Uterus (tissue), 3 donors: ENCODE measurements at regions not wholly inside any gene's neighbourhood (a gene's known extent, or its start where the extent isn't known, plus 50 kb on each side); places are given as distances from the start of the nearest gene placed in this dataset.

Experiments used
- DNase-seq, 2 donors: peaks; one replicate each; pipeline ENCODE4 v3.0.0-alpha.2; 2019 to 2020
- H3K27ac ChIP-seq, 2 donors: fragments of 200-600 bp; sonication (generic); 1 replicate in 1 of 2; 2 replicates in 1 of 2; pipeline ENCODE4 v1.5.1; 2016 to 2018
- H3K27me3 ChIP-seq, 2 donors: fragments of 200-600 bp; sonication (generic); one replicate each; pipeline ENCODE4 v1.5.1; 2018 to 2019; ENCODE audit warnings: control low read depth in 1 of 2
- H3K36me3 ChIP-seq, 2 donors: fragments of 200-600 bp; sonication (generic); one replicate each; pipeline ENCODE4 v1.5.1; 2019; ENCODE audit warnings: control low read depth in 1 of 2
- H3K4me1 ChIP-seq, 2 donors: fragments of 200-600 bp; sonication (generic); one replicate each; pipeline ENCODE4 v1.5.1; 2018 to 2019; ENCODE audit warnings: control low read depth in 1 of 2
- H3K4me3 ChIP-seq, 2 donors: fragments of 200-600 bp; sonication (generic); 1 replicate in 1 of 2; 2 replicates in 1 of 2; pipeline ENCODE4 v1.5.1; 2018 to 2019; ENCODE audit warnings: mild to moderate bottlenecking in 1 of 2
- H3K9me3 ChIP-seq, 2 donors: fragments of 200-600 bp; sonication (generic); one replicate each; pipeline ENCODE4 v1.5.1; 2019; ENCODE audit warnings: control low read depth in 1 of 2
- POLR2A ChIP-seq, 2 donors: fragments of 450-650 bp; IDR thresholded peaks; one replicate each; pipeline ENCODE4 v1.6.1; 2016; ENCODE audit warnings: antibody characterized with exemption in 2 of 2, mild to moderate bottlenecking in 1 of 2, moderate library complexity in 1 of 2
- intact Hi-C: fragments of 100-400 bp; cut with DNase I; formaldehyde crosslinking; loops from one replicate; pipeline ENCODE4 v1.15.1; 2023; ENCODE audit warnings: low total_unique reads
- TF ChIP-seq, protein P1 (sequence below), 4 experiments: fragments of 200-600 bp in 2 of 4; fragments of 450-650 bp in 2 of 4; sonication (generic) in 2 of 4; IDR thresholded peaks; one replicate each; pipeline ENCODE4 v1.5.1; 2016 to 2019; ENCODE audit warnings: antibody characterized with exemption in 4 of 4, mild to moderate bottlenecking in 2 of 4, moderate library complexity in 1 of 4
- donor health status: DM: yes; HTN: yes; CAD: no.

GRCh38 chr5:21140987-21141386 lies 1153.0 kb upstream of the CDH18 start:
- no peak overlapping the region for H3K27ac ChIP-seq
- intact Hi-C loops, result no loop called here
- no peaks in the 10 kb centered on the region for H3K36me3 ChIP-seq

DNA sequence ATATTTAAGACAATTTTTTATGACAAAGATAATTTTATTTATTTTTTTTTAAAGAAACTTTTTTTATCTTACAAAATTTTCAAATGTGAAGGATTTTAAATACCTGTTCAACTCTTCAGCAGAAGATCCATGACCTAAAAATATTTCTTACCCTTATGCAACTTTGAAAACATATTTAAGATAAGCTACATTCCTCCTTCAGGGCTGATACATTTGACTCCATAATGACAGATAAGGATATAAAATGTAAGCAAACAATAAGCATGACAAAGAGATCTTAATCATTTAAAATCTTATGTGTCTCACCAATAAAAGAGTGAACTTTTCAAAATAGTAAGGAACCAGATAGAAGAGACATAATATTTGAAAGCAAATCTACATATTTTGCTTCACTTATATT lies 1138.2 kb upstream of the CDH18 start:
- DNase-seq, result no peak
- H3K27ac ChIP-seq, result no peak overlapping the region
- no peak overlapping the region for H3K4me3 ChIP-seq
- intact Hi-C loops, result no loop called here
- TF ChIP-seq, protein P1, sequence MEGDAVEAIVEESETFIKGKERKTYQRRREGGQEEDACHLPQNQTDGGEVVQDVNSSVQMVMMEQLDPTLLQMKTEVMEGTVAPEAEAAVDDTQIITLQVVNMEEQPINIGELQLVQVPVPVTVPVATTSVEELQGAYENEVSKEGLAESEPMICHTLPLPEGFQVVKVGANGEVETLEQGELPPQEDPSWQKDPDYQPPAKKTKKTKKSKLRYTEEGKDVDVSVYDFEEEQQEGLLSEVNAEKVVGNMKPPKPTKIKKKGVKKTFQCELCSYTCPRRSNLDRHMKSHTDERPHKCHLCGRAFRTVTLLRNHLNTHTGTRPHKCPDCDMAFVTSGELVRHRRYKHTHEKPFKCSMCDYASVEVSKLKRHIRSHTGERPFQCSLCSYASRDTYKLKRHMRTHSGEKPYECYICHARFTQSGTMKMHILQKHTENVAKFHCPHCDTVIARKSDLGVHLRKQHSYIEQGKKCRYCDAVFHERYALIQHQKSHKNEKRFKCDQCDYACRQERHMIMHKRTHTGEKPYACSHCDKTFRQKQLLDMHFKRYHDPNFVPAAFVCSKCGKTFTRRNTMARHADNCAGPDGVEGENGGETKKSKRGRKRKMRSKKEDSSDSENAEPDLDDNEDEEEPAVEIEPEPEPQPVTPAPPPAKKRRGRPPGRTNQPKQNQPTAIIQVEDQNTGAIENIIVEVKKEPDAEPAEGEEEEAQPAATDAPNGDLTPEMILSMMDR (IDR thresholded peaks at IDR 0.05), result no peak
- TF ChIP-seq POLR2A (IDR thresholded peaks at IDR 0.05), result no peak
- H3K27me3 ChIP-seq, result no peaks in the 10 kb centered on the region
- H3K9me3 ChIP-seq, result no peaks in the 10 kb centered on the region
- H3K36me3 ChIP-seq, result no peaks in the 10 kb centered on the region
- no peaks in the 10 kb centered on the region for H3K4me1 ChIP-seq

More at GRCh38 chr5:21140987-21141386, 1153.0 kb upstream of the CDH18 start:
- H3K4me1 ChIP-seq, result no peaks in the 10 kb centered on the region
- no peak for TF ChIP-seq POLR2A (IDR thresholded peaks at IDR 0.05)
- TF ChIP-seq, protein P1 (IDR thresholded peaks at IDR 0.05), result no peak
- DNase-seq, result no peak
- H3K9me3 ChIP-seq, result no peaks in the 10 kb centered on the region
- no peaks in the 10 kb centered on the region for H3K27me3 ChIP-seq
- H3K4me3 ChIP-seq, result no peak overlapping the region

- Histone ChIP-seq H3K4me3 (no peak overlapping the region), H3K27me3 (no peaks in the 10 kb centered on the region), H3K4me1 (no peaks in the 10 kb centered on the region), H3K27ac (no peak overlapping the region), H3K36me3 (no peaks in the 10 kb centered on the region), H3K9me3 (no peaks in the 10 kb centered on the region)
- no peak for DNase-seq
- TF ChIP-seq POLR2A (IDR thresholded peaks at IDR 0.05), result no peak
- TF ChIP-seq, protein P1 (IDR thresholded peaks at IDR 0.05), result no peak
- intact Hi-C loops, result no loop called here
Observed at GRCh38 chr5:21125238-21125983, 1137.4 kb upstream of the CDH18 start.

GRCh38 chr5:21121213-21121612 lies 1133.2 kb upstream of the CDH18 start:
- DNase-seq, result no peak
- H3K9me3 ChIP-seq, result no peaks in the 10 kb centered on the region
- H3K36me3 ChIP-seq, result no peaks in the 10 kb centered on the region
- H3K27me3 ChIP-seq, result no peaks in the 10 kb centered on the region
- no peak for TF ChIP-seq POLR2A (IDR thresholded peaks at IDR 0.05)
- TF ChIP-seq, protein P1 (IDR thresholded peaks at IDR 0.05), result no peak
- no peak overlapping the region for H3K4me3 ChIP-seq
- H3K27ac ChIP-seq, result no peak overlapping the region
- H3K4me1 ChIP-seq, result no peaks in the 10 kb centered on the region
- intact Hi-C loops, result no loop called here

- Histone ChIP-seq H3K4me1 (no peaks in the 10 kb centered on the region), H3K27ac (no peak overlapping the region), H3K9me3 (no peaks in the 10 kb centered on the region), H3K4me3 (no peak overlapping the region), H3K36me3 (no peaks in the 10 kb centered on the region), H3K27me3 (no peaks in the 10 kb centered on the region)
- intact Hi-C loops, result no loop called here
- TF ChIP-seq, protein P1 (IDR thresholded peaks at IDR 0.05), result no peak
- TF ChIP-seq POLR2A (IDR thresholded peaks at IDR 0.05), result no peak
- DNase-seq, result no peak
Observed at GRCh38 chr5:21097661-21098060, 1109.7 kb upstream of the CDH18 start.
